SJCRH30 (cell line): ENCODE measurements at regions not wholly inside any gene's neighbourhood (a gene's known extent, or its start where the extent isn't known, plus 50 kb on each side); places are given as distances from the start of the nearest gene placed in this dataset.

ENCODE experiments used
- DNase-seq, 2 experiments: peaks; one replicate each; pipeline ENCODE4 v3.0.0-alpha.2; 2015 to 2020
- H3K27ac ChIP-seq: fragments of 250-450 bp; sonication (Bioruptor Pico); 2 replicates; pipeline ENCODE4 v1.5.1; 2020; ENCODE audit warnings: mild to moderate bottlenecking, moderate library complexity
- H3K27me3 ChIP-seq: fragments of 250-450 bp; sonication (Bioruptor Pico); 2 replicates; pipeline ENCODE4 v1.5.1; 2020; ENCODE audit warnings: mild to moderate bottlenecking, moderate library complexity
- H3K36me3 ChIP-seq: fragments of 250-450 bp; sonication (Bioruptor Pico); 2 replicates; pipeline ENCODE4 v1.5.1; 2020; ENCODE audit warnings: mild to moderate bottlenecking, moderate library complexity
- H3K4me1 ChIP-seq: fragments of 250-450 bp; sonication (Bioruptor Pico); 2 replicates; pipeline ENCODE4 v1.5.1; 2020; ENCODE audit warnings: mild to moderate bottlenecking, moderate library complexity
- H3K4me3 ChIP-seq: fragments of 250-450 bp; sonication (Bioruptor Pico); 2 replicates; pipeline ENCODE4 v1.5.1; 2020; ENCODE audit warnings: mild to moderate bottlenecking, moderate library complexity
- H3K9me3 ChIP-seq: fragments of 250-450 bp; sonication (Bioruptor Pico); replicated peaks from 2 replicates; pipeline ENCODE4 v1.5.1; 2020; ENCODE audit warnings: mild to moderate bottlenecking, moderate library complexity

GRCh38 chr17:14997290-14997689, 267.8 kb downstream of the PMP22 start:
- Histone ChIP-seq H3K9me3 (no peaks in the 10 kb centered on the region), H3K4me3 (no peak overlapping the region), H3K36me3 (no peaks in the 10 kb centered on the region), H3K27me3 (no peaks in the 10 kb centered on the region), H3K27ac (no peak overlapping the region), H3K4me1 (no peaks in the 10 kb centered on the region)
- no peak for DNase-seq

GRCh38 chr17:14986127-14986526, 279.0 kb downstream of the PMP22 start:
- 0 out of 2 replicates have a peak, but pooled peaks cover 3% of the 10 kb centered on the region for H3K9me3 ChIP-seq
- H3K27me3 ChIP-seq: 0 out of 2 replicates have a peak, but pooled peaks cover 4% of the 10 kb centered on the region
- no peaks in the 10 kb centered on the region for H3K4me1 ChIP-seq
- no peak for DNase-seq
- no peak overlapping the region for H3K27ac ChIP-seq
- no peak overlapping the region for H3K4me3 ChIP-seq
- no peaks in the 10 kb centered on the region for H3K36me3 ChIP-seq

- no peak overlapping the region for H3K4me3 ChIP-seq
- H3K27me3 ChIP-seq: no peaks in the 10 kb centered on the region
- H3K27ac ChIP-seq: no peak overlapping the region
- no peaks in the 10 kb centered on the region for H3K9me3 ChIP-seq
- H3K36me3 ChIP-seq: no peaks in the 10 kb centered on the region
- DNase-seq: no peak
- no peaks in the 10 kb centered on the region for H3K4me1 ChIP-seq
Observed at GRCh38 chr17:14972844-14973243, 292.3 kb downstream of the PMP22 start.

GRCh38 chr17:14971054-14971453, 294.1 kb downstream of the PMP22 start:
- Histone ChIP-seq H3K36me3 (no peaks in the 10 kb centered on the region), H3K9me3 (no peaks in the 10 kb centered on the region), H3K4me1 (no peaks in the 10 kb centered on the region), H3K27me3 (no peaks in the 10 kb centered on the region), H3K27ac (no peak overlapping the region), H3K4me3 (no peak overlapping the region)
- no peak for DNase-seq

GRCh38 chr17:14959106-14959648, 305.9 kb downstream of the PMP22 start:
- Histone ChIP-seq H3K4me3 (no peak overlapping the region), H3K4me1 (no peaks in the 10 kb centered on the region), H3K27me3 (0 out of 2 replicates have a peak, but pooled peaks cover 4% of the 10 kb centered on the region), H3K36me3 (no peaks in the 10 kb centered on the region), H3K27ac (no peak overlapping the region), H3K9me3 (no peaks in the 10 kb centered on the region)
- DNase-seq: no peak

GRCh38 chr17:14953405-14953804, 311.7 kb downstream of the PMP22 start:
- H3K27ac ChIP-seq: no peak overlapping the region
- no peaks in the 10 kb centered on the region for H3K9me3 ChIP-seq
- H3K4me3 ChIP-seq: no peak overlapping the region
- no peaks in the 10 kb centered on the region for H3K4me1 ChIP-seq
- no peak for DNase-seq
- peaks cover 4% of the 10 kb centered on the region; the same call in 1 of the 2 replicates for H3K27me3 ChIP-seq
- H3K36me3 ChIP-seq: no peaks in the 10 kb centered on the region

DNA sequence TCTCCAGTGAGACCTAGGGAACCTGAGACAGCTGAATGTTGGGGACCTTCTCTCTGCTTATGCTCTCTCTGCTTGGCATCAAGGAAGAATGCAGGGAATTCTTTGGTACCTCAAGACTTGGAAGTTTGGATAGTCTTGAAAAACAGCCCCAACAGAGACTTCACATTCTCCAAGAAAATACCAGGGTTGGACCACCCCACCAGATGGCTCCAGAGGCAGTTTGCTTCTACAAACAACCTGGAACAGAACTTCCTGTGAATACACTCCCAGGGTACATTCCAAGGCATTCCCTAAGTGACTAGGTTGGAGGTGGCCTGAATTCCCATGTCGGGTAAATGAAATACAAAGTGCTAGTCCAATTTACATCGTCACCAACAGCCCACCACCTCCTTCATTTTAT, 314.4 kb downstream of the PMP22 start:
- H3K9me3 ChIP-seq: no peaks in the 10 kb centered on the region; the same call in 1 of the 2 replicates
- DNase-seq: no peak
- no peak overlapping the region for H3K27ac ChIP-seq
- H3K36me3 ChIP-seq: no peaks in the 10 kb centered on the region
- H3K27me3 ChIP-seq: peaks cover 4% of the 10 kb centered on the region; the same call in 1 of the 2 replicates
- H3K4me3 ChIP-seq: no peak overlapping the region
- H3K4me1 ChIP-seq: no peaks in the 10 kb centered on the region

GRCh38 chr17:14950216-14950615, 314.9 kb downstream of the PMP22 start:
- peaks cover 4% of the 10 kb centered on the region; the same call in 1 of the 2 replicates for H3K27me3 ChIP-seq
- H3K4me3 ChIP-seq: no peak overlapping the region
- DNase-seq: no peak

GRCh38 chr17:14947671-14948070, 317.5 kb downstream of the PMP22 start:
- Histone ChIP-seq H3K36me3 (no peaks in the 10 kb centered on the region), H3K4me3 (no peak overlapping the region), H3K9me3 (no peaks in the 10 kb centered on the region; the same call in 1 of the 2 replicates), H3K27me3 (no peaks in the 10 kb centered on the region), H3K4me1 (no peaks in the 10 kb centered on the region), H3K27ac (no peak overlapping the region)
- DNase-seq: no peak

More at GRCh38 chr17:14950216-14950615, 314.9 kb downstream of the PMP22 start:
- Histone ChIP-seq H3K27ac (no peak overlapping the region), H3K4me1 (no peaks in the 10 kb centered on the region), H3K36me3 (no peaks in the 10 kb centered on the region), H3K9me3 (no peaks in the 10 kb centered on the region; the same call in 1 of the 2 replicates)

DNA sequence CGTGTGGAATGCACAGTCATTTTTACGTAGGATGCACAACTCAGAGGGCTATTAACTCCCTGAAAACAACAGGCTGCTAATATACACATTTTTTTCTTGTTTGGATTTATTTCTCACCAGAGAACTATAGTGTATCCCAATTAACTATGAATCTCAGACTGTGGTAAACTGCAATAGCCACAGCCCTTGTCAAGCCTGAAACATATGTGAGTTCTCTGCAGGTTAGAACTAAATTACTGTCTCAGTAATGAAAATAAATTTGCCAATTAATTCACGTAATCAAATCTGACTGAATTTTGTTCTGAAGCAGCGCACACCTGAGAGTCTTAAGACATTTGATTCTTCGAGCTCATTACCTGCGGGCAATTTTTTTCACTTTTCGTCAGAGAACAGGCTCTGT, 318.6 kb downstream of the PMP22 start:
- no peak overlapping the region for H3K4me3 ChIP-seq
- no peaks in the 10 kb centered on the region for H3K4me1 ChIP-seq
- H3K27me3 ChIP-seq: no peaks in the 10 kb centered on the region
- no peak overlapping the region for H3K27ac ChIP-seq
- H3K36me3 ChIP-seq: no peaks in the 10 kb centered on the region
- H3K9me3 ChIP-seq: no peaks in the 10 kb centered on the region; the same call in 1 of the 2 replicates
- DNase-seq: no peak

GRCh38 chr17:14942526-14943190, 322.5 kb downstream of the PMP22 start:
- DNase-seq: no peak
- Histone ChIP-seq H3K4me3 (no peak overlapping the region), H3K27me3 (no peaks in the 10 kb centered on the region), H3K27ac (no peak overlapping the region), H3K9me3 (no peaks in the 10 kb centered on the region; the same call in 1 of the 2 replicates), H3K4me1 (no peaks in the 10 kb centered on the region), H3K36me3 (no peaks in the 10 kb centered on the region)

DNA sequence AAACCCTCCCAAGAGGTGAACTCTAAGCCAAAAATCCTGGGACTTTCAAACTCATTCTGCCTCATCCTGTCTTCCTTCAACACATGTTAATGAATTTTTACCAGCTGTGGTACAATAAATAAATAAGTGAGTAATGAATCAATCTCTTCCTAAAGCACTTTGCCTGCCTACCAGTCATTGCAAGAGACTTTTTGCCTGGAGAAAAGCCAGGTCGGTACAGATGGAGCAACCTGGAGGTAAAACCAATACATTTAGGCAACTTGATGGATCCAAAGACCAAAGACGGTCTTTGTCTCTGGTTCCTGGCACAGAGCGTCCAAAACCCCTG, 324.2 kb downstream of the PMP22 start:
- H3K4me1 ChIP-seq: no peaks in the 10 kb centered on the region
- H3K4me3 ChIP-seq: no peak overlapping the region
- H3K9me3 ChIP-seq: no peaks in the 10 kb centered on the region; the same call in 1 of the 2 replicates
- H3K36me3 ChIP-seq: no peaks in the 10 kb centered on the region
- DNase-seq: no peak
- H3K27me3 ChIP-seq: no peaks in the 10 kb centered on the region
- H3K27ac ChIP-seq: no peak overlapping the region

DNA sequence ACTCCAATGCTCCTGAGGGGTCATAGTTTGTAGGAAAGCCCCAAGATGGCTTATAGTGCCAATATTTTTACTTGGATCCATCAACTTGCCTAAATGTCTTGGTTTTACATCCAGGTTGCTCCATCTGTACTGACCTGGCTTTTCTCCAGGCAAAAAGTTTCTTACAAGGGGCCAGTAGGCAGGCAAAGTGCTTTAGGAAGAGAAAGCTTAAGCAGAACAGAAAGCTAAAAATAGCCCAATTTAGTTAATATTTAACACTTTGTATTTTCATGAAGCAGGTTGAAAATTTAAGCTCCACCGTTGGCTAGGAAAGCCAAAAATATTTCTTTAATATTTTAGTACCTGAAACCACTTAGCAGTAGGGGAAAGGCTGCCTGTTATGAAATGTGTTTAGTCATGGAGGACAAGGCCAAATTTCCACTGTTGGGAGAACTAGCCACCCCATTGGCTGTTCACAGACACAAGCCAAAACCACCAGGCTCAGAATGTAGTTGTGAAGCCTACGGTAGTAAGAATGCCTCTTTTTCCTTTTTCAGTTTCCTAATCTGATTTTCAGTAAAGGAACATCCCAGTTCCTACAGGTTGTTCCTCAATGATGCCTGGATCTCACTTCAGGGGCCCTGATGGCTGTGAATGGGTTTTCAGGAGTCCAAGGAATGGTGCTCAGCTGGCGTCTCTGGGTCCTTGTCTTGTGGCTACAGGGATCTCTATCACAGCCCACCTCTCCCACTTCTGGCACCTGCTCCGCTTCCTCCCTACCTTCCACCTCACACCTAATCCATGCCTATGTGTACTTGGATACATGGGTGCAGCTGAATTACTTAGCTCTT, 324.8 kb downstream of the PMP22 start:
- H3K9me3 ChIP-seq: no peaks in the 10 kb centered on the region
- no peak overlapping the region for H3K27ac ChIP-seq
- no peak for DNase-seq
- H3K27me3 ChIP-seq: no peaks in the 10 kb centered on the region
- no peak overlapping the region for H3K4me3 ChIP-seq
- H3K4me1 ChIP-seq: no peaks in the 10 kb centered on the region
- H3K36me3 ChIP-seq: no peaks in the 10 kb centered on the region

- H3K27ac ChIP-seq: no peak overlapping the region
Observed at GRCh38 chr17:14935845-14936485, 329.2 kb downstream of the PMP22 start.

More at GRCh38 chr17:14935845-14936485, 329.2 kb downstream of the PMP22 start:
- Histone ChIP-seq H3K4me3 (no peak overlapping the region), H3K4me1 (no peaks in the 10 kb centered on the region), H3K36me3 (no peaks in the 10 kb centered on the region), H3K27me3 (no peaks in the 10 kb centered on the region), H3K9me3 (no peaks in the 10 kb centered on the region)
- no peak for DNase-seq
